ENCODE measurements at regions not wholly inside any gene's neighbourhood (a gene's known extent, or its start where the extent isn't known, plus 50 kb on each side); places are given as distances from the start of the nearest gene placed in this dataset.

GRCh38 chr6:132909742-132910141 lies 95.4 kb downstream of the RPS12 start:
- TF ChIP-seq CTCF (IDR thresholded peaks at IDR 0.05), result no peak
- TF ChIP-seq EZH2 (IDR thresholded peaks at IDR 0.05; ENCODE audit: borderline replicate concordance, insufficient read depth, low read depth, low read length, poor library complexity, severe bottlenecking), result no peak
